ENCODE measurements at regions not wholly inside any gene's neighbourhood (a gene's known extent, or its start where the extent isn't known, plus 50 kb on each side); places are given as distances from the start of the nearest gene placed in this dataset.

- no peak for DNase-seq
Measured at GRCh38 chr12:84596266-84596665, 316.3 kb downstream of the SLC6A15 start.

- DNase-seq = no peak
Measured at GRCh38 chr12:84594157-84594556, 318.4 kb downstream of the SLC6A15 start.

GRCh38 chr12:84585776-84586395 lies 326.7 kb downstream of the SLC6A15 start:
- no peak for DNase-seq

GRCh38 chr12:84572196-84572595 lies 340.4 kb downstream of the SLC6A15 start:
- no peak for DNase-seq

GRCh38 chr12:84562331-84562730 lies 350.3 kb downstream of the SLC6A15 start:
- DNase-seq = no peak

GRCh38 chr12:84561351-84561750 lies 351.2 kb downstream of the SLC6A15 start:
- DNase-seq = no peak

GRCh38 chr12:84554199-84554723 lies 358.3 kb downstream of the SLC6A15 start:
- DNase-seq = no peak

- DNase-seq = no peak
Measured at GRCh38 chr12:84553331-84554117, 359.1 kb downstream of the SLC6A15 start.

- no peak for DNase-seq
Measured at GRCh38 chr12:84551373-84551772, 361.2 kb downstream of the SLC6A15 start.

- DNase-seq = no peak
Measured at GRCh38 chr12:84550518-84550917, 362.1 kb downstream of the SLC6A15 start.

- no peak for DNase-seq
Measured at GRCh38 chr12:84542289-84542688, 370.3 kb downstream of the SLC6A15 start.

GRCh38 chr12:84537666-84538065 lies 374.9 kb downstream of the SLC6A15 start:
- DNase-seq = no peak

- DNase-seq = no peak
Measured at GRCh38 chr12:84512751-84513150, 399.8 kb downstream of the SLC6A15 start.

- no peak for DNase-seq
Measured at GRCh38 chr12:84508851-84509260, 403.7 kb downstream of the SLC6A15 start.

- DNase-seq = no peak
Measured at GRCh38 chr12:84507956-84508850, 404.4 kb downstream of the SLC6A15 start.

GRCh38 chr12:84506282-84506681 lies 406.3 kb downstream of the SLC6A15 start:
- DNase-seq = no peak

- peak; percentile 30 for DNase-seq
Measured at GRCh38 chr12:84502907-84503787, 409.5 kb downstream of the SLC6A15 start.

GRCh38 chr12:84502180-84502860 lies 410.3 kb downstream of the SLC6A15 start:
- no peak for DNase-seq

- no peak for DNase-seq
Measured at GRCh38 chr12:84497819-84498218, 414.8 kb downstream of the SLC6A15 start.

GRCh38 chr12:84495711-84496110 lies 416.9 kb downstream of the SLC6A15 start:
- DNase-seq = no peak

GRCh38 chr12:84492351-84492883 lies 420.2 kb downstream of the SLC6A15 start:
- DNase-seq = no peak

Data from activated CD4-positive, alpha-beta T cell treated with anti-CD3 and anti-CD28 coated beads, Interleukin-2, amount 50 U/mL, for 16 hours (primary cell).